DMS53 treated with DMSO at 0.1 percent for 48 hours (cell line): ENCODE measurements at regions not wholly inside any gene's neighbourhood (a gene's known extent, or its start where the extent isn't known, plus 50 kb on each side); places are given as distances from the start of the nearest gene placed in this dataset.

Experiments used
- DNase-seq: peaks from one replicate; lab custom pipeline; 2025; ENCODE audit not compliant: unreplicated experiment; lab: John Stamatoyannopoulos, UW

DNA sequence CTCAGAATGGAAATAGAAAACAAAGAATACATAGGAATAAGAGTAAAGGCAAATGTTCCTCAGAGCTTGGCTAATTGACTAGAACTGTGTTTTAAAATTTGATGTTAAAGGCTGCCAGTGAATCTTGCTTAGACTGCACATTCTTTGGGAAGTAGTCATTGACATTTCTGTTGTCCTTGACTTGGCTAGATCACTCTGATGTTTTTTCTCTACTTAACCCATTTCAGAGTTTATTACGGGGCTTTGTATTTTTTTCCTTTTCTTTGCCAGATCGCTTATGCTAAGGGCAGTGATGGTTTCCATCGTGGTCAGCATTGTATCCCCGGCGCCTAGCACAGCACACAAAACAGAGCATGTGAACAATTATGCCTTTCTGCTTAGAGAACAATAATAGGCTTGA is 1126.7 kb upstream of the CDH9 start:
- DNase-seq, result no peak

DNA sequence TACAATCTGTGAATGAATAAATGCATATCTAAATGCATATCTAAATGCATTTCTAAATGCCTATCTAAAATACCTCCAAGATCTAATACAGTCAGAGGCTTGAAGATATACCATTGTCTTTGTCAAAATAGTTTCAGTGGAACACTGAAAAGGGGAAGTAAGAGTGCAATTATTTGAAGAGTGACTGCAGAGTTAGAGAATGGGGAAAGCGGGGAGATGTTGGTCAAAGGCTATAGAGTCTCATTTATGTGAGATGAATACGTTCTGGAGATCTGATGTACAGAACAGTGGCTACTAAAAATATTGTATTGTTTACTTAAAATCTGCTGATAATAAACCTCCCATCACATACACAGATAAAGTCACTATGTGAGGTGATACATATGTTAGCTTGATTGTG is 1126.2 kb upstream of the CDH9 start:
- no peak for DNase-seq

DNA sequence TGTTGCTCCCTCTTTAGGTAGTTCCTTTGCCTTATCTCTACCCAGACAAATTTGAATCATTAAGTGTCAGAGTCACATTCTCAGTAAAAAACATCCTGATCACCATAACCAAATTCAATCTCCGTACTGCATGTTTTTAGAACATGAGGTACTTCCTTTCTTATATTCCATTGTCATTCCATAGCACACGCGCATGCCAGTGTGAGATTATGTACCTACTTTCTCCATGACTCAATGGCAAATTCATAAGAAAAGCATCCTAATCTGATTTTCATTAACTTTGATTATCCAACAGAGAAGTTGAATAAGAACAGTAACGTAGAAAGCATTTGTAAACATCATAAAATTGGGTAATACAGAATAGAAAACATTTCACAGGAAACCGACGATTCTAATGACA is 1118.6 kb upstream of the CDH9 start:
- DNase-seq, result no peak

DNA sequence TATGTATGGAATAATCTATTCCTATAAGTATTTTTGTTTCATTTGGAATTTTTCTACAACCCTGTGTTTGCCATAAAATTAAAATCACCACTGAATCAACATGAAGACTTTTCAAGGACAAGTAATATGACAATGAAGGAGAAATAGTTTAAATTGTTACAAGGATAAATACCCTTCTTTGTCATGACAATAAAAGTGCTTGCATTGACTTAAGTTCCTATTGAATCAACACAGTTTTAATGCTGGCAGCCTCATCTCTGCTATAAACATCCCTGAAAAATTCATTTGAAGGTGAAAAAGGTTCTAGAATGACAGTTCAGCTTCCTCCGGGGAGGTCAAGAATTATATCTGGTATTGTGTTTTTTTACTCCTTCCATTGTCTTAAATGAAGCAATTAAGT is 1105.1 kb upstream of the CDH9 start:
- no peak for DNase-seq

DNA sequence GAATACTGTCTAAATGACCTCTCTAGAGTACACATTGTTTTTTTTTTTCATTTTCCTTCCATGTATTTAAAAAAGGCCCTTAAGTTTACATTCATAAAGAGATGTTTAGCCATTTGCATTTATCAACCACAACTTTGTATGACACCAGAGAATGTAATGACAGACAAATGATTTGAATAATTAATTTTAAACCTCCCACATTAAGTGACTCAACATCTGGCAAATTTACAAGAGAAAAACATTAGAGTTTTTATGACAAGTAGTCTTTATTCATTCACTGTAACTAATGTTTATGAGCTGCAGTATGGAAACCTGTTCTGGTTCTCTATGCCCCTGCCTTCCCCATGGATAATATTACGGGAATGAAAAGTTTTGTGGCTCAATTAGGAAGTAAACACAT is 1093.8 kb upstream of the CDH9 start:
- DNase-seq, result no peak

DNA sequence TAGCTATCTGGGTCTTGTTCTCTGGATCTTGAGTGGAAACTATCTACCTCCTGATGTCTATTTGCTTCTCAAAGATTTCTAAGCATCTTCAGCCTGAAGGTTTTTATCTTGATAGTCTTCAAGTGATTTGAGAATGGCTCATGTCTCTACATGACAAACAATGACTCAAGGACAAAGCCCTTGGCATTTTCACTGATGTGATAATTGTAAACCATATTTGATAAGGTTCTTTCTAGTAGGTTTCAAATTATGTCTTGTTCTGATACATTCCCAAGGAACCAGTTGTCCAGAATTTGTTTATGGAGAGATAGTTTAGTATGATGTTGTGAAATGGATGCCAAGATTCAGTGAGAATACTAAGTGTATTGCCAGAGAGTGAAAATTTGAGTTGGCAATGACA is 1079.3 kb upstream of the CDH9 start:
- no peak for DNase-seq

DNA sequence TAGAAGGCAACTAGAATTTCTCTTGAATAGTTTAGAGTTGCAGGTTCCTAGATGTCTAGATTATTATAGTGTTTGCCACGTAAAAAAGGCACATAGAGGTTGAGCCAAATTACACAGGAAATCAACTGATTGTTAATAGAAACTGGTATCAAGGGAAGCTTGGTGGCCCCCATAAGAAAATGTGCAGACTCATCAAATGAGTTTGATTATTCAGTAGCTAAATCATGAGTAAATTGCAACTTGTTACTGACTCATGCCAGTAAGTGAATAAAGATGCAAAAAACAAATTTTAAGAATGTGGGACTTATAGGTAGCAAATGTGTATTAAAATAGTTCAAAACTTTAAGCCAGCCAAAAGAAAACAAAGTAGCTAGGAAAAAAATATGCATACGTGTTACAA is 1078.9 kb upstream of the CDH9 start:
- DNase-seq, result no peak

DNA sequence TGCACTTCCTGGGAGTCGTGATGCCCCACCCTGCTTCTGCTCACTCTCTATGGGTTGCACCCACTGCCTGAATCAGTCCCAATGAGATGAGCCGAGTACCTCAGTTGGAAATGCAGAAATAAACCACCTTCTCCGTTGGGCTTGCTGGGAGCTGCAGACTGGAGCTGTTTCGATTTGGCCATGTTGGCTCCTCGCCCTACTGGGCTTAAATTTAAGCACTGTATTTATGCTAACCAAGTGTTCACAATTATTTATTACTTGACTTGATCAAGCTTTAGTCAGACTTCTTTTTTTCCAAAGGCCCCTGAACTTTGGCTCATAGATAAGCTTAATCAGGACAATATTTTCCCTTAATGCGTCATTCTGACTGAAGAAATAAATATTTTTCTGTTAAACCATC is 1072.4 kb upstream of the CDH9 start:
- DNase-seq, result no peak

DNA sequence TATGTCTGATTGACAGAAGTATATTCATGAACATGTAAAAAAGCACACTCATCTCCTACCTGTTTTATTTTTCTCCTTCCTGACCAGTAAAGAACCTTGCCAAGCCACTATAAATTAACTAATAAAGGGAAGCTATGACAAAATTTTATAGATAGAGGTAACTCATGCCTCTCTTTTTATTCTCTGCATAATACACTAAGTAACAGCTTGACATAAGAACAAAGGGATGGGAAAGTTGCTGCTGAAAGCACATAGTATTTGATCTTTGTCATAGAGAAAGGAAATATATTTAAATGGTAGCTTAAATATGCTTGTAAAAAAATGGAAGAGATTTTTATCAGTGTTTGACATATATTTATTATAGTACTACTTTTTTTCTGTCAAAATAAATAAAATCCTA is 1065.7 kb upstream of the CDH9 start:
- DNase-seq, result no peak

DNA sequence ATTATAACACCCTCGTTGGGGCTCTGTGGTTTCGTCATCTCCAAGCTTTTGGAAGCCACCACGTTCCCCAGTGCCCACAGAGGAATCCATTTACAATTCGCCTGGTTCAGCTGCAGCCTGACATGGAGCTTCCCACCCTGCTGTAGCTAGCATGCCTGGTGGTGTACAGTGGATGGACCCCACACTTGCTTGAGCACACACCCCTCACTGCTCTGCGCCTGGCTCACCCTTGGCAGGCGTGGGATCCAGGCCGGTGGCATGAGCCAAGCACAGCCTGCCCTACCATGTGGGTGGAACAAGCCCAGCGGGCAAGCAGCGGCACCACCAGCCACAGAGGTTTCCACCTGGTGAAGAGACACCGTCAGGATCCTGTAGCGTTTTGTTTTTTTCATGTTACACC is 1045.7 kb upstream of the CDH9 start:
- DNase-seq, result no peak

DNA sequence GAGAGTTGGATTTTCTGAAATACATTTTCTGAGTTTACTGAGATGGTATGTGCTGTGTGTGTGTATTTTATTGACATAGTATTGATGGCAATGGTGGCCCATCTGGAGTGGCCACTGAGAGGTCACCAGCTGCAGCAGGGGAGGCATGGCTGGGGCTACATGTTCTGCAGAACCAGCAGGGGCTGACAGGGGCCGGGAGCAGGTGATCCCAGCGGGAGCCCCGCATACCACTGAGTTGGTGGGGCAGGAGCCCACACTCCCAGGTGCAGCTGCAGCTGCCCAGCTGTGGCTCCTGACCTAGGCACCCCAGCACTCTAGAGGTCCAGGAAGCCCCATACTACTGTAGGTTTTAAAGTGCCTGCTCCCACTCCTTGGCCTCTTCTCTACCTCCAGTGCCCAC is 1044.2 kb upstream of the CDH9 start:
- DNase-seq, result no peak

DNA sequence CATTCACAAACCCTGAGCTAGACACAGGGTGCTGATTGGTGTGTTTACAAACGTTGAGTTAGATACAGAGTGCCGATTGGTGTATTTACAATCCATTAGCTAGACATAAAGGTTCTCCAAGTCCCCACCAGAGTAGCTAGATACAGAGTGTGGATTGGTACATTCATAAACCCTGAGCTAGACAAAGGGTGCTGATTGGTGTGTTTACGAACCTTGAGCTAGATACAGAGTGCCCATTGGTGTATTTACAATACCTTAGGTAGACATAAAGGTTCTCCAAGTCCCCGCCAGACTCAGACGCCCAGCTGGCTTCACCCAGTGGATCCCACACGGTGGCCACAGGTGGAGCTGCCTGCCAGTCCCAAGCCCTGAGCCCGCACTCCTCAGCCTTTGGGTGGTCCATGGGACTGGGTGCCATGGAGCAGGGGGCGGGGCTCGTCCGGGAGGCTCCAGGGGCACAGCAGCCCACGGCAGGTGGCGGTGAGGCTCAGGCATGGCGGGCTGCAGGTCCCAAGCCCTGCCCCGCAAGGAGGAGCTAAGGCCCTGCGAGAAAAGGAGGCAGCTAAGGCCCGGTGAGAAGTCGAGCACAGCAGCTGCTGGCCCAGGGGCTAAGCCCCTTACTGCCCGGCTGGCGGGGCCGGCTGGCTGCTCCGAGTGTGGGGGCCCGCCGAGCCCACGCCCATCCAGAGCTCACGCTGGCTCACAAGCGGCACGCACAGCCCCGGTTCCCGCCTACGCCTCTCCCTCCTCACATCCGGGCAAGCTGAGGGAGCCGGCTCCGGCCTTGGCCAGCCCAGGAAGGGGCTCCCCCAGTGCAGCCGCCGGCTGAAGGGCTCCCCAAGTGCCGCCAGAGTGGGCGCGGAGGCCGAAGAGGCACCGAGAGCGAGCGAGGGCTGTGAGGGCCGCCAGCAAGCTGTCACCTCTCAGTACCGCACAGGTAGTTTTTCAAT is 1039.2 kb upstream of the CDH9 start:
- DNase-seq, result no peak

DNA sequence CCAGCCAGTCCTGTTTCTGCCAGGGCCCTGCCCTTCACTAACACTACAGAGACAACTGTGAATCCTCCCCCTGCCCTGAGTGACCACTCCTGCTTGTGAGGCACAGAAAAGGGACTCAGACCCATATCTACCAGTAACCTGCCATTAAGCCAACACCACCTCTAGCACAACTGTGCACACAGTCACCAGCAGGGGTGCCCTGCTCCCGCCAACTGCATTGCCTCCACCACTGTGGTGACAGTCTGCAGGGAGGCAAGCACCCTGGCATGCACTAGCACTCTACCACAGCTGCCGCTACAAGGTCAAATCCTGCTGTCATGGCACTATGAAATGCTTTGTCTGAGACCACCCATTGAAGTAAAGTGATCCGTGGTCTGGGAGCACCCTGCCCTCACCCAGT is 1028.5 kb upstream of the CDH9 start:
- no peak for DNase-seq

DNA sequence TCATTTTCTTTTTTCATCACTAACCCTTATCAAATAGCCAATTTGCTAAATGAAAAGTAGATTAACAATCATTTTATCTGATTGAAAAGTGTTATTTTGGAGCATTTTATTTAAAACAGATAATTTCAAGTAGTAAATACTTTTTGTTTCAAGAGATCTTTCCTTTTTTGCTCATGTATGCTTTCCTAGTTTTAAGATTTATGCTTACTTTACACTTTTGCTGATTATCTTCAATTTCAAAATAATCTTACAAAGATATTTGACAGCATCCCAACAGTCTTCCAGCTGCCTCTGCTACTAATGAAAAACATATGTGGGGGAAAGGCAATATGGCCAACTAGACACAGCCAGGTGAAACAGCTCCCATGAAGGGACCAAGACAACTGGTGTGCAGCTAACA is 1027.3 kb upstream of the CDH9 start:
- DNase-seq, result no peak

DNA sequence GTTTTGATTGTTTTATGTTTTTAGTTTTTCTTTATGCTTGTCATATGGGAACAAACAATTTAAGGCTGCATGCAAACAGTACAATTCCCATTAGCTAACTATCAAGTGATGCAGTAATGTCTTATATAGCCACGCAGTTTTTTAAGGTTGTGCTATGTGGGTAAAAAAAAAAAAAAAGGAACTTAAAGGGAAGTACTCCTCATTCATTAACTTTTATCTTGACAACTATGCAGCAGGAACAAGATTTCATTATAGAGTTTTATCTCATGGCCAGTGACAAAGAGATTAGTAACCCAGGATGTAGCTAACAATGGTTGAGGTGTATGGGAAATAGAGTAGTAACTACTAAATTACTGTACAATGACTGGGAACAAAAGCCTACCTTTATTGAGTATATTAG is 1008.2 kb upstream of the CDH9 start:
- DNase-seq, result no peak

DNA sequence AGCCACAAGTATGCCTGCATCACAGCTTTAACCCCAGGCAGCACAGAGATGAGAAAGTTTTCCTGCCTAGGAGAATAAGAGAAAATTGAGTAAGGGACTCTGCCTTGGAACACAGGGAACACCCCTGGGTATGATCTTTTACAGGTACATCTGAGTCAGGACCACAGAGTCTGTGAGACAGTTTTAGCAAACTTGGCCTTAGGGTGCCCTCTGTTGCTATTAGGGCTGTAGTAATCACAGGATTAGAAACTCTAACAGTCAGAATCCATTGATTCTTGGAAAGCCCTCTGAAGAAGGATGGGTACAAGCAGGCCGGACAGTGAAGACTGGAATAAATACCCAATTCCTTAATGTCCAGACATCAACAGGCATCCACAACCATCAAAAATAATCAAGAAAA is 989.5 kb upstream of the CDH9 start:
- DNase-seq, result no peak

DNA sequence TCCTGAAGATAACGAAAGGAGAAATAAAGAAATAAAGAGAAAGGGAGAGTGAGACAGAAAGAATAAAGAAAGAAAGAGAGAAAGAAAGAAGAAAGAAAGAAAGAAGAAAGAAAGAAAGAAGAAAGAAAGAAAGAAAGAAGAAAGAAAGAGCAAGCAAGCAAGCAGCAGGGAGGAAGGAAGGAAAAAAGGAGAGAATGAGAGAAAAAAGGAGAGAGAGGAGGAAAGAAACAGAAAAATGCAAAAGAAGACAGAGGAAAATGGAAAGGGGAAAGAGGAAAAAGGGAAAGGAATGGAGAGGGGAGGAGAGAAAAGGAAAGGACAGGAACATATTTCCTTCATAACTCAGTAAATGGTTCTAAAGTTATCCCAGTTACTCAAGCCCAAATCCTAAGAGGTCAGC is 978.8 kb upstream of the CDH9 start:
- no peak for DNase-seq

DNA sequence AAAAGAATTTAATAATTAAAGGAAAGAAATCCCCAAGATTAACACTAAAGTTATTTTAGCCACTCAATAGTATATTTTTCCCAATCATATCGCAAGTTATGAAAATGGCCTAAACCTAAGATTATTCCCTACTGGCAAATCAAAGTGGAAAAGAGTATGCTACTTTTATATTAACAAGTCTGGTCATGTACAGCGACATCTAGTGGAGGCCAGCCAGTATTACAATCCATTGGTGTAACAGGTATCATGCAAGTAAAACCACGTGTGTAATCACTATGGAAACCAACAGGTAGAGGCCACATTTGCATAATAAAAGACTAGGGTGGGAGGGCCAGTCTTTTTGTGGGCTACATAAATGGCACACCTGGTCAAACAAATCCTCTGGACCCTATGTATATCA is 976.4 kb upstream of the CDH9 start:
- peak; percentile 23 for DNase-seq

DNA sequence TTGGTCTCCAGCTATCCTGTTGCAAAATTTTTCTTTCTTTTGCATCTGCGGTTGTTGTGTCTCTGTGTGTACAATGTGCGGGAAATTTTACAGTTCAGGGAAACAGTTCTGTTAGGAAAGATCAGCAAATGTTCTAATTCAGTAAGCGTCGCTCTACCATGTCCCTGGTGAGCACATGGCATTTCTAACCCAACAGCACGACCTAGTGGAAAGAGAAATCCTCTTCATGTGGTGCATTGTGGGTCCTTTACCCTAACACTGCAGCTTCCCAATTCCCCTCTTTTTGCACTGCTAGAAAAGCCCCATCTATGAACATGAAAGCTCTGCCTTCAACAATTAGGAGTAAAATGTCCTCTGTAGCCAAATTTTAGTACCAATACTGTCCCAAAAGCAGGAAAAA is 974.2 kb upstream of the CDH9 start:
- DNase-seq, result no peak

DNA sequence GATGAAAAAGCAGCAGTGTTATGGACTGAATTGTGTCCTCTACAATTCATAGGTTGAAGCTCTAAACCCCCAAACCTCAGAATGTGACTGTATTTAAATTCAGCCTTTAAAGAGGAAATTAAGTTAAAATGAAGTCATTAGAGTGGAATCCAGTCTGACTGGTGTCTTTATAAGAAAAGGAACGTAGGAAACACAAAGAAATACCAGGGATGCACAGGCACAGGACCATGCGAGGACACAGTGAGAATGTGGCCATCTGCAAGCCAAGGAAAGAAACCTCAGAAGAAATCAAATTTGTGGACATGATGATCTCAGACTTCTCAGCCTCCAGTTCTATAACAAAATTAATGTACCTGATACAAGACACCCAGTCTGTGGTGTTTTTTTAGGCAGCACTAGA is 971.2 kb upstream of the CDH9 start:
- no peak for DNase-seq

DNA sequence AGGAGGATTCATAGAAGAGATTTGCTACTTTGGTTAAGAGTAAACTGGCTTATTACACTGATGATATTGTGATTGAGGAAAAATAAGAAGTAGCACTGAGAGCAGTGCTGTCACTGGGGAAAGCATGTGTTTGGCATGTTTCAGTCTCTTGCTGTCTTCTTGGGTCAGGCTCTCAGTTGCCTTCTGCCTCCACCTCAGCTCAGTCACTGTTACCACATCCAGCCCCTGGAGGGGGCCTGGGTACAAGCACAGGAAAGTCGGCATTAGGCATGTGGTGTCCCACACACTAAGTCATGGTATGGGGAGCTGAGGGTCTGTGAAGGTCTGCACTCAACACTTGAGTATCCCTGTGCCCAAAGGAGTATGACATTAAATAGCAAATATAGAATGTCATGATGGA is 958.3 kb upstream of the CDH9 start:
- no peak for DNase-seq

DNA sequence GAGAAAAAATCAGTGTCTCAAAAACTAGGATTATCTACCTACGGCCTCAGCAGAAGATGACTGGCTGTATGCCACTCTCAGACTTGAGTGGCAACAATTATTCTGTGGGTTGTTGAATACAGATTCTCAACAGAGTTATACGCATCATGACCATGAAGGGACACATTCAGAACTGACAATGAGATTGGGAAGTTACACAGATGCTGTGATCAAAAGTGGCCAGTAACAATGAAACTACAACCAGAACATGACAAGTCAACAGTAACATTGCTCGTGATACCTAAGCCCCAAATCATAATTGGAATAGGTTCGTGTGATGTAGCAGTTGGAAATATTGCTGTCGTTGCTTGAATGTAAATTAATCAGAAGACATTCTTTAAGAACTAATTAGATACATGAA is 957.5 kb upstream of the CDH9 start:
- no peak for DNase-seq

DNA sequence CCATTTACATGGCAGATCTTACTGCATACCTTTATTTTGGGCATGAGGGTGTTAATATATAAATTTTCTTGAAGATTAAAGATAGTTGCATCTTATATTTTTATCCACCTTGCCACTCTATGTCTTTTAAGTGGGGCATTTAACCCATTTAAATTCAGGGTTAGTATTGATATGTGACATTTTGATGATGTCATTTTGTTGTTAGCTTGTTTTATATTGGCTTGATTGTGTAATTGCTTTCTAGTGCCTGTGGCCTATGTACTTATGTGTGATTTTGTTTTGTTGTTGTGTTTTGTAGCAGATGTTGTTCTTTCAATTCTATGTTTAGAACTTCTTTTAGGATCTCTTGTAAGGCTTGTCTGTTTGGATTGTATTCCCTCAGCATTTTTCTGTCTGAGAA is 939.9 kb upstream of the CDH9 start:
- no peak for DNase-seq
